OCI-M1 (cell line): ENCODE measurements at regions not wholly inside any gene's neighbourhood (a gene's known extent, or its start where the extent isn't known, plus 50 kb on each side); places are given as distances from the start of the nearest gene placed in this dataset.

ENCODE experiments used
- DNase-seq: peaks from one replicate; lab custom pipeline; 2025; lab: John Stamatoyannopoulos, UW

- no peak for DNase-seq
Measured at GRCh38 chr21:26784974-26785373, 60.2 kb downstream of the ADAMTS1 start.

- DNase-seq: no peak
Measured at GRCh38 chr21:26783466-26784195, 61.6 kb downstream of the ADAMTS1 start.

GRCh38 chr21:26782747-26783146 lies 62.5 kb downstream of the ADAMTS1 start:
- DNase-seq: no peak

GRCh38 chr21:26782331-26782730 lies 62.9 kb downstream of the ADAMTS1 start:
- DNase-seq: no peak

- DNase-seq: no peak
Measured at GRCh38 chr21:26781331-26781730, 63.9 kb downstream of the ADAMTS1 start.

GRCh38 chr21:26777166-26777565 lies 68.0 kb downstream of the ADAMTS1 start:
- DNase-seq: no peak

- DNase-seq: no peak
Measured at GRCh38 chr21:26776310-26777021, 68.7 kb downstream of the ADAMTS1 start.

GRCh38 chr21:26773058-26773457 lies 72.2 kb downstream of the ADAMTS1 start:
- DNase-seq: no peak

GRCh38 chr21:26769613-26770188 lies 75.5 kb downstream of the ADAMTS1 start:
- DNase-seq: peak; percentile 71

- no peak for DNase-seq
Measured at GRCh38 chr21:26766826-26767325, 78.3 kb downstream of the ADAMTS1 start.

GRCh38 chr21:26761174-26761915 lies 83.9 kb downstream of the ADAMTS1 start:
- no peak for DNase-seq

GRCh38 chr21:26759731-26760130 lies 85.5 kb downstream of the ADAMTS1 start:
- DNase-seq: no peak

GRCh38 chr21:26758083-26758880 lies 86.9 kb downstream of the ADAMTS1 start:
- DNase-seq: no peak

GRCh38 chr21:26756491-26757159 lies 88.6 kb downstream of the ADAMTS1 start:
- no peak for DNase-seq

GRCh38 chr21:26754853-26755252 lies 90.4 kb downstream of the ADAMTS1 start:
- no peak for DNase-seq

GRCh38 chr21:26753822-26754221 lies 91.4 kb downstream of the ADAMTS1 start:
- DNase-seq: no peak

- DNase-seq: no peak
Measured at GRCh38 chr21:26752849-26753248, 92.4 kb downstream of the ADAMTS1 start.

- DNase-seq: peak; percentile 49
Measured at GRCh38 chr21:26751305-26751704, 93.9 kb downstream of the ADAMTS1 start.

GRCh38 chr21:26748066-26748465 lies 97.1 kb downstream of the ADAMTS1 start:
- no peak for DNase-seq

GRCh38 chr21:26747216-26747615 lies 98.0 kb downstream of the ADAMTS1 start:
- DNase-seq: no peak

GRCh38 chr21:26743524-26743923 lies 101.7 kb downstream of the ADAMTS1 start:
- no peak for DNase-seq
